ENCODE measurements at regions not wholly inside any gene's neighbourhood (a gene's known extent, or its start where the extent isn't known, plus 50 kb on each side); places are given as distances from the start of the nearest gene placed in this dataset.

DNA sequence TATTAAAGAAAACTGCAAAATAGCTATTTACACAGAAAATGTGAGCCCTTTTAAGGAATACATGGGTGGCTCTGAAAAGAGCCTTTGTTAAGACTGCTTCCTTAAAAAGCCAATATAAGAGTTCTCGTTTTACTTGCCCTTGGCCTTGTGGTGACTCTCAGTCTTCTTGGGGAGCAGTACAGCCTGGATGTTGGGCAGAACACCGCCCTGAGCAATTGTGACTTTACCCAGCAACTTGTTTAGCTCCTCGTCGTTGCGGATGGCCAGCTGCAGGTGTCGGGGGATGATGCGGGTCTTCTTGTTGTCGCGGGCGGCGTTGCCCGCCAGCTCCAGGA lies 111.5 kb downstream of the HFE start:
- no peak for DNase-seq

- DNase-seq, result peak; percentile 92
Observed at GRCh38 chr6:26199057-26199772, 112.0 kb downstream of the HFE start.

- no peak for DNase-seq
Observed at GRCh38 chr6:26199773-26200764, 112.8 kb downstream of the HFE start.

- DNase-seq, result no peak
Observed at GRCh38 chr6:26200918-26201721, 113.9 kb downstream of the HFE start.

DNA sequence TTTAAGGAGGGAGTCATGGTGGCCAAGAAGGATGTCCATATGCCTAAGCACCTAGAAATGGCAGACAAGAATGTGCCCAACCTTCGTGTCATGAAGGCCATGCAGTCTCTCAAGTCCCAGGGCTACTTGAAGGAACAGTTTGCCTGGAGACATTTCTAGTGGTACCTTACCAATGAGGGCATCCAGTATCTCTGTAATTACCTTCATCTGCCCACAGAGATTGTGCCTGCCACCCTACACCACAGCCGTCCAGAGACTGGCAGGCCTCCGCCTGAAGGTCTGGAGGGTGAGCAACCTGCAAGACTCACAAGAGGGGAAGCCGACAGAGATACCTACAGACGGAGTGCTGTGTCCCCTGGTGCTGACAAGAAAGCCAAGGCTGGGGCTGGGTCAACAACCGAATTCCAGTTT lies 115.0 kb downstream of the HFE start:
- DNase-seq, result no peak

- DNase-seq, result no peak
Observed at GRCh38 chr6:26202811-26203583, 115.8 kb downstream of the HFE start.

DNA sequence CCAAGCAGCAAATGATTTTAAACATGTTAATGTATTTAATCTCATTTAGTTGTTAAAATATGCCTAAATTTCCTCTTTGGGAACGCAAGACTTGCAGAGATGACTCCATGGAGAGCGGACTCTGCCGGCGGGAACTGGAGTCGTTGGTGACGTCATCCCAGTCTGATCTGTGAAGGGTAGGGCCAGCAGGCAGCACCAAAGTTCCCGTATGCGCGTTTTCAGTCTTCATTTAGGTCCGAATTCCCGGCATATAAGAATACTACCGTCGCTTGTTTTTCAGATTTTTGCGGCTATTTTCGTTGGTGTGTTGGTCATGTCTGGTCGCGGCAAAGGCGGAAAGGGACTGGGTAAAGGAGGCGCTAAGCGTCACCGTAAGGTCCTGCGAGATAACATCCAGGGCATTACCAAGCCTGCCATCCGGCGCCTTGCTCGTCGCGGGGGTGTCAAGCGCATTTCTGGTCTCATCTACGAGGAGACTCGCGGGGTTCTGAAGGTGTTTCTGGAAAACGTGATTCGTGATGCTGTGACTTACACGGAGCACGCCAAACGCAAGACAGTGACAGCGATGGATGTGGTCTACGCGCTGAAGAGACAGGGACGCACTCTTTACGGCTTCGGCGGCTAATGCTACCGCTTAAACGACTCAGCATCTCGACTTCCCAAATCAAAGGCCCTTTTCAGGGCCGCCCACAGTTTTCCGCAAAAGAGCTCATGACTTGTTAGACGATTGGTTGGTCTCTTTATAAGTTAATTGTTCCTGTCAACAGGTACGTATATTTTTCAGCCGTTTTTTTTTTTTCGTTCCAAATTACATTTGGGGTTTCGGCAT lies 117.3 kb downstream of the HFE start:
- peak; percentile 92 for DNase-seq

DNA sequence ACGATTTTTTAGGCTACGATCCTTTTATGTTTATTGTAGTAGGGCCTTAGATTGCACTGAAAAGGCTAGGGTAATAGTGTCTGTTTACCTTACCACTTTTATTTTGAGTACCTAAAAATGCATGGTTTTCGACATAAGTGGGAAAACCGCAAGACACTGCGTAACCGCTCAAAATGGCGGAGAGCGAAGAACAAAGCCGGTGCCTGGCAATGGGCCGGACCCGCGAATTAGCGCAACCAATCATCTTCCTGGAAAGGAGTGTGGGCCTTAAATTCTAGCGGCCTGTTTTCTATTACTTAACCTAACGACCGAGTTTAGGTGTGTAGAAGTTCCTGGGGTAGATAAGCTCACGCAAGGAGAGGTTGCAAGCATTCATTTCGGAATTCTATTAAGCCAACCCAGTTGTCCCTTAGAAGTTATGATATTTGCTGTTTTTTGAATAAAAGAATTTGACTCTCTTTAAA lies 118.0 kb downstream of the HFE start:
- peak; percentile 82 for DNase-seq

DNA sequence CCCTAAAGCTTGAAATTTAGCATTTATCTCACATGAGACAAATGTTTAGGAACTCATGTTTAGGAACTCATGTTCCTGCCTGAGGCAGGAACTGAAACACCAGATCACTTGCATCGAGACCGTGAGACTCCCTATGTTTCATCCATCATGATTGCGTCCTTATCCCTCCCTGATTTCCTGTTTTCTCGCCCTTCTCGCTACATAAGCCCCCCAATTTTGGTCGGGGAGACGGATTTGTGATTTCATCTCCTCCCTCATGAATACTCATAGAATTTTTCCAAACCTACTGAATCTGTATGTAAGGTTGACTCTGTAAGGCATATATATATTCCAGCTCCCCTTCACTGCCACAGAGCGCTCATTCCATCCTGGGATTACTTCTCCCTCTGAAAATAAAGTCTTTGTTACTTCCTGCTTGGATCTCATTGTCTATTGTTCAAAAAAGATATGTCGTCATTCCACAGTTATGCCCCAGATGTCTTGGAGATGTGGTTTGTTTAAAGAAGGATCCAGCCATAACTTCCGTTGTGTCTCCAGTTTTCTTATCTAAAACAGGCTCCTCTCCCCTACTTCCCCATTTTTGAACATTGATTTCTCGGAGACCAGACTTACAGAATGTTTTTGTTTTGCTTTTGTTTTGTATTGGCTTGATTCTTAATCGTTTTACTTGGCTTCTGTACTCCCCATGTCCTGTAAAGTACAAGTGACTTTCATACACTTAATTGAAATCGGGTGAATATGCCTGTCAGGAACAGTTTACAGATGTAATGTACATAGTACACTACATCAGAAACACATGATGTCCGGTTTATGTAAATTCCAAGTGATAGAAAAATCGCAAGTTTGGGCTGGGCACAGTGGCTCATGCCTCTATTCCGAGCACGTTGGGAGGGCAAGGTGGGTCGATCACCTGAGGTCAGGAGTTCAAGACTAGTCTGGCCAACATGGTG lies 118.7 kb downstream of the HFE start:
- no peak for DNase-seq

- no peak for DNase-seq
Observed at GRCh38 chr6:26206868-26207801, 119.9 kb downstream of the HFE start.

DNA sequence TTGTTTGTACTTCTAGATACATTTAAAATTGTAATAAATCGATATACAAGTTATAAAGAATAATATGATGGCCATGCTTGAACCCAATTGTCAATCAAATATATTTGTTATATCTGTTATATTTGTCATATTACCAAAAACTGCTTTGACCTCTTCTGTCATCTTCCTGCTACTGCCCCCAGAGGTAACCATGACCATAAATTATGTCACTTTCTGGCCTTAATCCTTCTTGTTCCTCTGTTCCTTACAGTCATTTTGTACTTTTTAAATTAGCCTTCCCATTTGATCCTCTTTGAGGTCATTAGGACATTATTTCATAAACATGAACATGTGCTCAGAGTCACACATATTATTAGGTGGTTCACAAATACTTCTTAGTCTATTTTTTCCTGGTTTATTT lies 124.7 kb downstream of the HFE start:
- DNase-seq, result no peak

DNA sequence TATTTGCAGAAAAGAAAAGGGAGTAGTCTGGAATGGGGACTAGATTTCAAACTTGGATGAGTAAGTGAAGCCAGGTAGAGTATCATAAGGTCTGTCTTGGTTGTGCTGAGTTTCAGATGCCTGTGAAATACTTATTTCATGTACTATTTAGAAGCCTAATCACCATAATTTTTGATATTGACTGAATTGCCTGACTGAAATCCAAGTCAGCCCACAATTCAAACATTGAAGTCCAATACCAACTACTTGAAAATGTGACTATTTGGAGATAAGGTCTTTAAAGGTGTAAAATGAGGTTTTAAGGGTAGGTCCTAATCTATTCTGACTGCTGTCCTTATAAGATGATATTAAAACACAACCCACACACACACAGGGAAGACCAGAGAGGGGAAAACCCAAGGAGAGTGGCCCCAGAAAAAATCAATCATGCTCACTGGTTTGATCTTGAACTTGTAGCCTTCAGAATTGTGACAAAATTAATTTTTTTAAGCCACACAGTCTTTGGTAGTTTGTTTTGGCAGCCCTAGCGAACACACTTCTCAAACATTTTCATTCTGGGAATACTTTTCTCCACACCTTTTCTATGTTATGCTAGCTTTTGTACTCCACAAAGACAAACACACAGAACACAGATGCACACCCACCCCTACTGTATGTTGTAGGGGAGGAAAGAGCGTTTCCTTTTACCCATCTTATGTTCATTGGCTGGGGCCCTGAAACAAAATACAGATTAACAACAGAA lies 126.3 kb downstream of the HFE start:
- no peak for DNase-seq

DNA sequence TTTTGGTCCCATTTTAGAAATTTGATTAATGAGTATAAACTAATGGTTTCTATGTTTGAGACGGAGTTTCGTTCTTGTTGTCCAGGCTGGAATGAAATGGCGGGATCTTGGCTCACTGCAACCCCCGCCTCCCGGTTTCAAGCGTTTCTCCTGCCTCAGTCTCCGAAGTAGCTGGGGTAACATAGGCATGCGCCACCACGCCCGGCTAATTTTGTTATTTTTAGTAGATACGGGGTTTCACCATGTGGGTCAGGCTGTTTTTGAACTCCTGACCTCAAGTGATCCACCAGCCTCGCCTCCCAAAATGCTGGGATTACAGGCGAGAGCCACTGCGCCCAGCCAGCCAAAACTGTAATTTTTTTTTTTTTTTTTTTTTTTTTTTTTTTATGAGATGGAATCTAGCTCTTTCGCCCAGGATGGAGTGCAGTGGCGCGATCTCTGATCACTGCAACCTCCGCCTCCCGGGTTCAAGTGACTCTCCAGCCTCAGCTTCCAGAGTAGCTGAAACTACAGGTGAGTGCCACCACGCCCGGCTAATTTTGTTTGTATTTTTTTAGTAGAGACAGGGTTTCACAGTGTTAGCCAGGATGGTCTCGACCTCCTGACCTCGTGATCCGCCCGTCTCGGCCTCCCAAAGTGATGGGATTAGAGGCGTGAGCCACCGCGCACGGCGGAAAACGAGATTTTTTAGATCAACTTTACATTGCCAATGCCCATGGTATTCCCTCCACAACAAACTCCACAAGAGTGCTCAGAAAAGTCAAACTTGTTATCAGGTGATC lies 127.8 kb downstream of the HFE start:
- no peak for DNase-seq

DNA sequence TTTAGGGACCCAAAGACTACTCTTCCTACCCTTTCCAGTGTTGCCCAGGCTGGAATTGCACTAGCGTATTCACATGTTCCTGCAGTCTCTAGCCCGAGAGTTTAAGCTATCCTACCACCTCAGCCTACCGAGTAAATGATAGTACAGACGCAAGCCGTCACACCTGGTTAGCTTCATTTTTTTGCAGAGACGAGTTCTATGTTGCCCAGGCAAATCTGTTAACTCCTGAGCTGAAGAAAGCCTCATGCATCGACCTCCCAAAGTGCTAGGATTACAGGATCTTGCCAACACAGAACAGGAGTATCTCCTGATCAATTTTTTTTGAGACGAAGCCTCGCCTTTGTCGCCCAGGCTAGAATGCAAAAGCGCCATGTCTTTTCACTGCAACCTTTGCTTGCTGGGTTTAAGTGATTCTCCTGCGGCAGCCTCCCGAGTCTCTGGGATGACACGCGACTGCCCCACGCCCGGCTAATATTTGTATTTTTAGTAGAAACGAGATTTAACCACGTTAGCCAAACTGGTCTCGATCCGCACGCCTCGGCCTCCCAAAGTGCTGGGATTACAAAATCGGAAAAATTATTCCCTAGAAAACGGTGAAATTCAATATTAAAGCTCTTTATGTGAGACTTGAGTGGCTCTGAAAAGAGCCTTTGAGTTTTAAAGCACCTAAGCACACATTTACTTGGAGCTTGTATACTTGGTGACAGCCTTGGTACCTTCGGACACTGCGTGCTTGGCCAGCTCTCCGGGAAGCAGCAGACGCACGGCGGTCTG lies 128.5 kb downstream of the HFE start:
- peak; percentile 69 for DNase-seq

DNA sequence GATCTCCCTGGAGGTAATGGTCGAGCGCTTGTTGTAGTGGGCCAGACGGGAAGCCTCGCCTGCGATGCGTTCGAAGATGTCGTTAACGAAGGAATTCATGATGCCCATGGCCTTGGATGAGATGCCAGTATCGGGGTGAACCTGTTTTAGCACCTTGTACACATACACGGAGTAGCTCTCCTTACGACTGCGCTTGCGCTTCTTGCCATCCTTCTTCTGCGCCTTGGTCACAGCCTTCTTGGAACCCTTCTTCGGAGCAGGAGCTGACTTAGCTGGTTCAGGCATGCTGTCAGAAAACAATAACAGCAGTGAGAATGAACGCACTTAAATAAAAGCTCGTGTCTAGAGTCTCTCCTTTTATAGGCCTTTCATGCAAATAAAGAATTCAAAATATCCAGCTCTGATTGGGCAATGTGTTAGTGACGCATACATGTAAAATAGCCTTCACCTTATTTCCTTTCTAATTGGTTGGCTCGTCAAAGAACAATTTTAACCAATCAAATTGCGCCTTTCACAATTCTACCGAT lies 129.2 kb downstream of the HFE start:
- DNase-seq, result peak; percentile 90

Data from activated CD8-positive, alpha-beta memory T cell treated with anti-CD3 and anti-CD28 coated beads for 24 hours (primary cell).